GM10266 (cell line): ENCODE measurements at regions not wholly inside any gene's neighbourhood (a gene's known extent, or its start where the extent isn't known, plus 50 kb on each side); places are given as distances from the start of the nearest gene placed in this dataset.

Source experiments
- DNase-seq: peaks from one replicate; pipeline ENCODE4 v3.0.0; 2012; ENCODE audit errors: extremely low spot score
- CTCF ChIP-seq: IDR thresholded peaks from 2 replicates; pipeline ENCODE4 v1.5.1; 2012; ENCODE audit warnings: mild to moderate bottlenecking, low read depth; ENCODE audit not compliant: control insufficient read depth, insufficient read depth; ENCODE audit errors: missing control alignments

- peak; percentile 71 for DNase-seq
- peak; percentile 17 for TF ChIP-seq CTCF
These were observed 248.6 kb upstream of the ANKRD55 start for GRCh38 chr5:56481428-56482357.

GRCh38 chr5:56480705-56481427, 247.7 kb upstream of the ANKRD55 start:
- no peak for TF ChIP-seq CTCF
- DNase-seq, result no peak

GRCh38 chr5:56480078-56480704, 247.1 kb upstream of the ANKRD55 start:
- TF ChIP-seq CTCF, result no peak
- peak; percentile 49 for DNase-seq

GRCh38 chr5:56479696-56480077, 246.6 kb upstream of the ANKRD55 start:
- DNase-seq, result peak; percentile 43

GRCh38 chr5:56479126-56479525, 246.0 kb upstream of the ANKRD55 start:
- no peak for DNase-seq
- TF ChIP-seq CTCF, result no peak

More at GRCh38 chr5:56479696-56480077, 246.6 kb upstream of the ANKRD55 start:
- no peak for TF ChIP-seq CTCF

GRCh38 chr5:56478062-56478461, 244.9 kb upstream of the ANKRD55 start:
- DNase-seq, result no peak
- TF ChIP-seq CTCF, result no peak

- TF ChIP-seq CTCF, result no peak
- no peak for DNase-seq
These were observed 243.3 kb upstream of the ANKRD55 start for GRCh38 chr5:56476487-56476856.
